ENCODE measurements at regions not wholly inside any gene's neighbourhood (a gene's known extent, or its start where the extent isn't known, plus 50 kb on each side); places are given as distances from the start of the nearest gene placed in this dataset.

- Mint-ChIP-seq H3K4me3 (no peak overlapping the region), H3K27ac (no peak overlapping the region), H3K36me3 (ENCODE audit: low read depth) (no peaks in the 10 kb centered on the region), H3K9me3 (peaks cover 7% of the 10 kb centered on the region), H3K4me1 (no peaks in the 10 kb centered on the region), H3K27me3 (no peaks in the 10 kb centered on the region)
- ChIA-PET POLR2A (no interaction called here), CTCF (no interaction called here)
- no peak for DNase-seq
These were observed 116.8 kb upstream of the CNTN6 start for GRCh38 chr3:976006-976405.

- Mint-ChIP-seq H3K27me3 (no peaks in the 10 kb centered on the region), H3K36me3 (ENCODE audit: low read depth) (no peaks in the 10 kb centered on the region), H3K4me1 (no peaks in the 10 kb centered on the region), H3K27ac (no peak overlapping the region), H3K4me3 (no peak overlapping the region), H3K9me3 (peaks cover 20% of the 10 kb centered on the region)
- CTCF ChIA-PET = no interaction called here
- DNase-seq = no peak
- POLR2A ChIA-PET = no interaction called here
These were observed 111.7 kb upstream of the CNTN6 start for GRCh38 chr3:981156-981555.

GRCh38 chr3:988785-989184 is 104.0 kb upstream of the CNTN6 start:
- Mint-ChIP-seq H3K4me1 (no peaks in the 10 kb centered on the region), H3K27ac (no peak overlapping the region), H3K36me3 (ENCODE audit: low read depth) (no peaks in the 10 kb centered on the region), H3K4me3 (no peak overlapping the region), H3K27me3 (no peaks in the 10 kb centered on the region), H3K9me3 (peaks cover 23% of the 10 kb centered on the region)
- no peak for DNase-seq
- ChIA-PET CTCF (no interaction called here), POLR2A (no interaction called here)

- CTCF ChIA-PET = no interaction called here
- no peaks in the 10 kb centered on the region for H3K4me1 Mint-ChIP-seq
- POLR2A ChIA-PET = no interaction called here
- H3K4me3 Mint-ChIP-seq = no peak overlapping the region
- DNase-seq = no peak
- peaks cover 10% of the 10 kb centered on the region for H3K9me3 Mint-ChIP-seq
- no peaks in the 10 kb centered on the region for H3K36me3 Mint-ChIP-seq (ENCODE audit: low read depth)
- H3K27me3 Mint-ChIP-seq = no peaks in the 10 kb centered on the region
- no peak overlapping the region for H3K27ac Mint-ChIP-seq
These were observed 100.0 kb upstream of the CNTN6 start for GRCh38 chr3:992871-993270.

- Mint-ChIP-seq H3K4me3 (no peak overlapping the region), H3K36me3 (ENCODE audit: low read depth) (no peaks in the 10 kb centered on the region), H3K9me3 (peaks cover 9% of the 10 kb centered on the region), H3K27me3 (no peaks in the 10 kb centered on the region), H3K27ac (no peak overlapping the region), H3K4me1 (no peaks in the 10 kb centered on the region)
- DNase-seq = no peak
- ChIA-PET CTCF (no interaction called here), POLR2A (no interaction called here)
These were observed 90.8 kb upstream of the CNTN6 start for GRCh38 chr3:1002010-1002409.

- H3K27ac Mint-ChIP-seq = no peak overlapping the region
- CTCF ChIA-PET = no interaction called here
- no peaks in the 10 kb centered on the region for H3K36me3 Mint-ChIP-seq (ENCODE audit: low read depth)
- H3K27me3 Mint-ChIP-seq = no peaks in the 10 kb centered on the region
- H3K4me3 Mint-ChIP-seq = no peak overlapping the region
- H3K4me1 Mint-ChIP-seq = no peaks in the 10 kb centered on the region
- H3K9me3 Mint-ChIP-seq = no peaks in the 10 kb centered on the region
- POLR2A ChIA-PET = no interaction called here
- no peak for DNase-seq
These were observed 85.0 kb upstream of the CNTN6 start for GRCh38 chr3:1007866-1008265.

DNA sequence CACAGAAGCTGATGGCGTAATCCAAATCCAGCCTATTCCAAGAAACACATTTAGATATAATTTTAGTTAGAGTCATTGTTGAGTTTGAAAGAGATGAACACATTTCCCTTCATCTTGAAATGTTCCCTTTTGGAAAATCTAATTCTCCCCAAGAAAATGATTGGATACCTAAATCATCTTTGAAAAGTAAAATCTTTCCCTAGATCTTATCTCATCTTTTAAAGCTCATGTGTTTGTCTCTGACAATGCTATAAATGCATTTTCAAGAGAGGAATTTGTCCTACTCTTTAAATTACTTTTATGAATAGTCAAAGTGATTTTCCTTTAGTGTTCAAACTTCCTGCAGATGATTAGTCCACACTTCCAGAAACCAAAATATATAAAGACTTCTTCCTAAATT is 82.6 kb upstream of the CNTN6 start:
- no peaks in the 10 kb centered on the region for H3K36me3 Mint-ChIP-seq (ENCODE audit: low read depth)
- DNase-seq = no peak
- no peaks in the 10 kb centered on the region for H3K27me3 Mint-ChIP-seq
- H3K4me3 Mint-ChIP-seq = no peak overlapping the region
- ChIA-PET POLR2A (no interaction called here), CTCF (no interaction called here)
- no peaks in the 10 kb centered on the region for H3K4me1 Mint-ChIP-seq
- no peaks in the 10 kb centered on the region for H3K9me3 Mint-ChIP-seq
- H3K27ac Mint-ChIP-seq = no peak overlapping the region

GRCh38 chr3:1015826-1016225 is 77.0 kb upstream of the CNTN6 start:
- DNase-seq = no peak
- POLR2A ChIA-PET = no interaction called here
- Mint-ChIP-seq H3K27me3 (no peaks in the 10 kb centered on the region), H3K27ac (no peak overlapping the region), H3K4me1 (no peaks in the 10 kb centered on the region), H3K4me3 (no peak overlapping the region), H3K9me3 (peaks cover 6% of the 10 kb centered on the region), H3K36me3 (ENCODE audit: low read depth) (no peaks in the 10 kb centered on the region)
- CTCF ChIA-PET = no interaction called here

GRCh38 chr3:1017870-1018269 is 75.0 kb upstream of the CNTN6 start:
- Mint-ChIP-seq H3K4me3 (no peak overlapping the region), H3K4me1 (no peaks in the 10 kb centered on the region), H3K36me3 (ENCODE audit: low read depth) (no peaks in the 10 kb centered on the region), H3K9me3 (peaks cover 6% of the 10 kb centered on the region), H3K27ac (no peak overlapping the region), H3K27me3 (no peaks in the 10 kb centered on the region)
- DNase-seq = no peak
- CTCF ChIA-PET = no interaction called here
- POLR2A ChIA-PET = no interaction called here

- Mint-ChIP-seq H3K36me3 (ENCODE audit: low read depth) (no peaks in the 10 kb centered on the region), H3K27ac (no peak overlapping the region), H3K27me3 (no peaks in the 10 kb centered on the region), H3K9me3 (peaks cover 6% of the 10 kb centered on the region), H3K4me1 (no peaks in the 10 kb centered on the region), H3K4me3 (no peak overlapping the region)
- POLR2A ChIA-PET = no interaction called here
- no peak for DNase-seq
- CTCF ChIA-PET = no interaction called here
These were observed 73.7 kb upstream of the CNTN6 start for GRCh38 chr3:1019157-1019556.

DNA sequence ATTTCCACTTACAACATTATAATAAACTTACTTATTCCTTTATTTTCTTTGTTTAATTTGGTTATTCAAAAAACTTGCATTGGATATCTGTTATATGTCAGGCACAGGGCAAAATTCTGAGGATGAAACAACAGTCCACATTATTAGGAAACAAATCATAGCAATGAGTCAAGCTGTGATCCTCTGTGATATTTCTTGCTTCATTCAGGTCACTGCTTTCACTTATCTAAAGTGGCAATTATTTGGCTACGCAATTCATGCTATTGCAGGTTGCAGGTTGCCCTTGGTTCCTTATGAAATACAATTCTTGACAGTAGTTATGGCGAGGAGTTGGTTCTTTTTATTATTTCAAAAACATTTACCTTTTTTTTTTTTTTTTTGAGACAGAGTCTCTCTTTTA is 66.4 kb upstream of the CNTN6 start:
- Mint-ChIP-seq H3K4me3 (no peak overlapping the region), H3K36me3 (ENCODE audit: low read depth) (no peaks in the 10 kb centered on the region), H3K27me3 (no peaks in the 10 kb centered on the region), H3K27ac (no peak overlapping the region), H3K4me1 (no peaks in the 10 kb centered on the region), H3K9me3 (peaks cover 13% of the 10 kb centered on the region)
- DNase-seq = no peak
- ChIA-PET CTCF (no interaction called here), POLR2A (no interaction called here)

DNA sequence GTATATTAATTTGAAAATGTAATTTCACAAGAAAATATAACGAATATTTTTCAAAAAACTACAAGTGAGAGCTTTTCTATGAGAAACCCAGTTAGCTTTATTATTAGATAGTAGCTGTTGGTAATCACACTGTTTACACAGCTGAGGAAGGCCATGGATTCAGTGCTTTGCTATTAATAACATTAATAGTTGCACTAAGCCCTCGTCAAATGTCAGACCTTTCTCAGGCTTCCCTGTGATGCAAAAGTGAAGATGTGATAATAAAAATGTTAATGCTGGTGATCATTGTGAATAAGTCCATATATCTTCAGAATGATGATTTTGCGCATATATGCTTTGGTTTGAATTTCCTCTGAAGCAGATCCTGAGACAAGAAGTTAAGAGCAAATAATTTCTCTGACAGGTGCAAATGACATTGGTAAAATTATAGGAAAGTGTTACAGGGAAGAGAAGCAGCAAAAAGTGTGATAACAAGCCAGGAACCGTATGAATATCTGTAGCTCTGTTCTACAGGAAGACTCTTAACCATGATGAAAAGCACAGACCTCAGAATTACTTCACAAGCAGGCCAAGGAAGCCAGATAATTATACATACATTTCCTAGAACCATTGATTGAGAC is 56.5 kb upstream of the CNTN6 start:
- ChIA-PET CTCF (no interaction called here), POLR2A (no interaction called here)
- H3K4me3 Mint-ChIP-seq = no peak overlapping the region

DNA sequence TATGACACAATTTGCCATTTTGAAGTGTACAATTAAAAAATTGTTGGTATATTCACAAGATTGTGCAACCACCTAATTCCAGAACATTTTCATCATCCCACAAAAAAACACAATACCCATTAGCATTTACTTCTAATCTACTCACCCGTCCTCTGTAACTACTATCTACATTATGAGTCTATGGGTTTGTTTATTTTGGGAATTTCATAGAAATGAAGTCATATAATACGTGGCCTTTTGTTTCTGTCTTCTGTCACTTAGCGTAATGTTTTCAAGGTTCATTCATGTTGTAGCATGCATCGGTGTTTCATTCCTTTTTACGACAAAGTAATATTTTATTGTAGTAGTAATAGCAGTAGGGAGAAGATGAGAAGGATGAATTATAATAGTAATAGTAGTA is 55.2 kb upstream of the CNTN6 start:
- Mint-ChIP-seq H3K36me3 (ENCODE audit: low read depth) (no peaks in the 10 kb centered on the region), H3K27me3 (no peaks in the 10 kb centered on the region), H3K4me1 (no peaks in the 10 kb centered on the region), H3K27ac (no peak overlapping the region), H3K9me3 (peaks cover 14% of the 10 kb centered on the region), H3K4me3 (no peak overlapping the region)
- no peak for DNase-seq
- ChIA-PET POLR2A (no interaction called here), CTCF (no interaction called here)

More for the DNA sequence above, 56.5 kb upstream of the CNTN6 start:
- Mint-ChIP-seq H3K36me3 (ENCODE audit: low read depth) (no peaks in the 10 kb centered on the region), H3K27ac (no peak overlapping the region), H3K9me3 (peaks cover 15% of the 10 kb centered on the region), H3K4me1 (no peaks in the 10 kb centered on the region), H3K27me3 (no peaks in the 10 kb centered on the region)
- no peak for DNase-seq

Data from activated CD4-positive, alpha-beta memory T cell treated with anti-CD3 and anti-CD28 coated beads, Interleukin-2, amount 10 ng/mL, durations not matched to agents 7 days and 5 days (primary cell).